Adrenal gland (tissue), 9 donors: ENCODE measurements at regions not wholly inside any gene's neighbourhood (a gene's known extent, or its start where the extent isn't known, plus 50 kb on each side); places are given as distances from the start of the nearest gene placed in this dataset.

Experiments
- DNase-seq, 7 donors: peaks; one replicate each; pipeline ENCODE4 v3.0.0-alpha.2; 2019 to 2020
- H3K27ac ChIP-seq, 5 donors: fragments of 200-600 bp; sonication (generic) in 4 of 5; 1 replicate in 3 of 5; 2 replicates in 2 of 5; pipeline versions ENCODE4 v1.5.1 to v1.8.0; 2016 to 2020; ENCODE audit warnings: mild to moderate bottlenecking in 1 of 5
- H3K27me3 ChIP-seq: fragments of 200-600 bp; 2 replicates; pipeline ENCODE4 v1.8.0; 2021
- H3K36me3 ChIP-seq, 2 donors: fragments of 200-600 bp; replicated peaks in 1 of 2; 1 replicate in 1 of 2; 2 replicates in 1 of 2; pipeline versions ENCODE4 v1.5.1 to v1.8.0; 2018 to 2022
- H3K4me1 ChIP-seq, 2 donors: fragments of 200-600 bp; replicated peaks in 1 of 2; 1 replicate in 1 of 2; 2 replicates in 1 of 2; pipeline versions ENCODE4 v1.5.1 to v1.8.0; 2018 to 2021
- H3K4me3 ChIP-seq, 4 donors: fragments of 200-600 bp; sonication (generic) in 3 of 4; one replicate each; pipeline ENCODE4 v1.5.1; 2016 to 2018
- H3K9me3 ChIP-seq, 3 donors: fragments of 200-600 bp; sonication (generic) in 1 of 3; replicated peaks in 1 of 3; 1 replicate in 2 of 3; 2 replicates in 1 of 3; pipeline versions ENCODE4 v1.5.1 to v1.8.0; 2016 to 2021
- CTCF ChIP-seq, 6 experiments: fragments of 450-650 bp in 4 of 6; fragments of 200-600 bp in 2 of 6; sonication (generic) in 1 of 6; IDR thresholded peaks; 1 replicate in 5 of 6; 2 replicates in 1 of 6; pipeline versions ENCODE4 v1.5.1 to v1.8.0; 2016 to 2021; ENCODE audit warnings: antibody characterized with exemption in 6 of 6, mild to moderate bottlenecking in 2 of 6, moderate library complexity in 1 of 6
- POLR2A ChIP-seq, 2 donors: fragments of 450-650 bp; IDR thresholded peaks; one replicate each; pipeline ENCODE4 v1.6.1; 2017; ENCODE audit warnings: antibody characterized with exemption in 2 of 2, mild to moderate bottlenecking in 2 of 2, moderate library complexity in 1 of 2
- WGBS, 4 donors: extraction: QIAGEN DNeasy Blood & Tissue Kit in 2 of 4; methylation state at CpG; one replicate each; pipeline versions ENCODE4 v1.1.5 to v1.1.7; 2013 to 2017; 5-methylcytosine and 5-hydroxymethylcytosine counted together
- intact Hi-C, 2 donors: fragments of 100-400 bp; cut with DNase I; formaldehyde crosslinking; loops; one replicate each; pipeline versions ENCODE4 v1.14.1 to v1.15.0; 2022 to 2023
- donor health status: healthy with polysubstance abuse.
- donor health status: Bipolar disorder and iron deficiency.
- donor health status: DM: yes; HTN: yes; CAD: no.
- donor health status: DM: no; HTN: no; CAD: no.
- donor health status: DM: no; HTN: no; CAD: no.

GRCh38 chr10:22792161-22792560 is 77.8 kb upstream of the PIP4K2A start:
- intact Hi-C loops = no loop called here
- TF ChIP-seq CTCF (IDR thresholded peaks at IDR 0.05) (no peak), POLR2A (IDR thresholded peaks at IDR 0.05) (no peak)
- H3K27me3 ChIP-seq = no peaks in the 10 kb centered on the region
- WGBS, 4 donors = 64 to 74% (median 68%) methylated on average over 4 of the region's 4 CpGs
- no peak overlapping the region for H3K4me3 ChIP-seq
- H3K9me3 ChIP-seq = no peaks in the 10 kb centered on the region
- no peaks in the 10 kb centered on the region for H3K4me1 ChIP-seq
- no peaks in the 10 kb centered on the region for H3K36me3 ChIP-seq
- DNase-seq = no peak
- no peak overlapping the region for H3K27ac ChIP-seq

- Histone ChIP-seq H3K4me3 (no peak overlapping the region), H3K27me3 (no peaks in the 10 kb centered on the region), H3K4me1 (no peaks in the 10 kb centered on the region), H3K9me3 (no peaks in the 10 kb centered on the region), H3K36me3 (no peaks in the 10 kb centered on the region), H3K27ac (no peak overlapping the region)
- DNase-seq = no peak
- WGBS, 4 donors = 80 to 87% (median 85%) methylated on average over 5 of the region's 5 CpGs
- intact Hi-C loops = no loop called here
- TF ChIP-seq POLR2A (IDR thresholded peaks at IDR 0.05) (no peak), CTCF (IDR thresholded peaks at IDR 0.05) (no peak)
Observed at GRCh38 chr10:22791665-22792064, 77.3 kb upstream of the PIP4K2A start.

GRCh38 chr10:22784668-22785067 is 70.3 kb upstream of the PIP4K2A start:
- Histone ChIP-seq H3K4me3 (no peak overlapping the region), H3K27ac (no peak overlapping the region), H3K27me3 (no peaks in the 10 kb centered on the region), H3K9me3 (no peaks in the 10 kb centered on the region), H3K4me1 (no peaks in the 10 kb centered on the region), H3K36me3 (no peaks in the 10 kb centered on the region)
- DNase-seq = no peak
- no peak for TF ChIP-seq CTCF (IDR thresholded peaks at IDR 0.05)
- no peak for TF ChIP-seq POLR2A (IDR thresholded peaks at IDR 0.05)
- intact Hi-C loops = no loop called here
- 81 to 90% (median 83%) methylated on average over 1 of the region's 1 CpG for WGBS, 4 donors

- intact Hi-C loops = no loop called here
- 80 to 94% (median 83%) methylated on average over 3 of the region's 3 CpGs for WGBS, 4 donors
Observed at GRCh38 chr10:22783807-22784206, 69.4 kb upstream of the PIP4K2A start.

More at GRCh38 chr10:22783807-22784206, 69.4 kb upstream of the PIP4K2A start:
- Histone ChIP-seq H3K4me1 (no peaks in the 10 kb centered on the region), H3K27me3 (no peaks in the 10 kb centered on the region), H3K36me3 (no peaks in the 10 kb centered on the region), H3K27ac (no peak overlapping the region), H3K9me3 (no peaks in the 10 kb centered on the region), H3K4me3 (no peak overlapping the region)
- TF ChIP-seq POLR2A (IDR thresholded peaks at IDR 0.05) (no peak), CTCF (IDR thresholded peaks at IDR 0.05) (no peak)
- DNase-seq = no peak
